Pancreas (tissue), 10 donors: ENCODE measurements at regions not wholly inside any gene's neighbourhood (a gene's known extent, or its start where the extent isn't known, plus 50 kb on each side); places are given as distances from the start of the nearest gene placed in this dataset.

Source experiments
- ATAC-seq, 4 donors: fragments of 200-7000 bp; cut with Tn5 transposase; one replicate each; pipeline versions ENCODE4 v1.8.0 to v1.9.1; 2020; ENCODE audit warnings: mild to moderate bottlenecking in 4 of 4, moderate library complexity in 4 of 4
- DNase-seq, 6 donors: peaks; one replicate each; pipeline ENCODE4 v3.0.0-alpha.2; 2020
- FAIRE-seq: peaks from 2 replicates; lab custom pipeline; 2012; peaks lifted over from hg19 to GRCh38; lab: Jason Lieb, UNC
- H3K27ac ChIP-seq, 4 donors: fragments of 200-600 bp; sonication (generic); 1 replicate in 3 of 4; 2 replicates in 1 of 4; pipeline versions ENCODE4 v1.5.0 to v1.8.0; 2020
- H3K27me3 ChIP-seq, 4 donors: fragments of 200-600 bp; one replicate each; pipeline ENCODE4 v1.8.0; 2021
- H3K36me3 ChIP-seq, 3 donors: fragments of 200-600 bp; sonication (generic) in 1 of 3; one replicate each; pipeline versions ENCODE4 v1.5.0 to v1.8.0; 2020 to 2021
- H3K4me1 ChIP-seq, 3 donors: fragments of 200-600 bp; one replicate each; pipeline ENCODE4 v1.8.0; 2021
- H3K4me3 ChIP-seq, 4 donors: fragments of 200-600 bp; sonication (generic) in 2 of 4; one replicate each; pipeline versions ENCODE4 v1.5.0 to v1.8.0; 2020 to 2021
- H3K9me3 ChIP-seq, 4 donors: fragments of 200-600 bp; one replicate each; pipeline ENCODE4 v1.8.0; 2021
- WGBS, 2 donors: extraction: QIAGEN DNeasy Blood & Tissue Kit; methylation state at CpG; one replicate each; pipeline ENCODE4 v1.1.7; 2013; 5-methylcytosine and 5-hydroxymethylcytosine counted together
- intact Hi-C, 3 donors: fragments of 100-400 bp; cut with DNase I; formaldehyde crosslinking; loops; one replicate each; pipeline versions ENCODE4 v1.11.1 to v1.14.2; 2022
- TF ChIP-seq, protein P1 (sequence below), 4 donors: fragments of 200-600 bp; sonication (generic) in 3 of 4; IDR thresholded peaks; one replicate each; pipeline versions ENCODE4 v1.5.0 to v1.8.0; 2021; ENCODE audit warnings: antibody characterized with exemption in 4 of 4
- donor health status: healthy with polysubstance abuse.
- donor health status: DM: no; HTN: no; CAD: no; lungs with moderate emphysema.
- donor health status: DM: no; HTN: no; CAD: no.
- donor health status: control.
- donor health status: control.
- donor health status: Bipolar disorder and iron deficiency.
- donor health status: DM: yes; HTN: yes; CAD: no.
- donor health status: DM: no; HTN: no; CAD: no.
- donor health status: DM: no; HTN: no; CAD: no.
- donor health status: DM: yes; HTN: yes; CAD: no.

DNA sequence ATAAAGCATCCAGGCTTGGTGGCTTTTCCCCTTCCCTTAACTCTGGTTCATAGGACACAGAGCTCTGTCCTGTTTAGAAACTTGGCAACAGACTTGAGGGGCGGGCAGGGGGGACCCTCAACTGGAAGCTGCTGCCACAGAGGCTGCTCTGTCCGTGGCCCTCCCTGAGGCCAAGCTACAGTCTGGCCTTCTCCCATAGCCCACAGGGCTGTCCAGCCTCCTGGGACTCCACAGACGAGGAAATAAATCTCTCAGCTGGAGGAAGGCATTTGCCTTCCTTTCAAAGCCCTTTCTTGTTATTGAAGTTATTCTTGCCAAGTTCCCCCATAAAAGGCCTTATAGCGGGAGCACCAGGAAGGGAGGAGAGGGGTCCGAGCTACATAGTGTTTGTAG lies 248.8 kb upstream of the TPM1 start:
- no peak for FAIRE-seq
- DNase-seq: no peak

DNA sequence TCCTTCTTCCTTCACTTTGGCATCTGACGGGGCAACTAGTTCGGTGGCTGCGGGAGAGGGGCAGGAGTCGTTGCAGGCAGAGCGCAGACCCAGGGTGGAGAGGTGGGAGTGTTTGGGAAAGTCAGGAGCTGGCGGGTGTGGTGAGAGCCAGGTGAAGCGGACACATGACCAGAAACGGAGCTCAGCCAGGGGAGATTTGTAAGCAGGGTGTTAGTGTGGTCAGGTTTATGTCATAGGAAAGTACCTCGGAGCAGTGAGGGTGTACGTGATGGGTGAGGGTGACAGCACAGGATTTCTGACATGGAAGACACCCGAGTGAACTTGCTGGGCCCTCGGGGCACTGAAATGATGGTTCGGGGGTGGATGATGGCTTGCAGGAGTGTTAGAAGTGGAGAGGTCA lies 247.4 kb upstream of the TPM1 start:
- no peak overlapping the region for H3K4me3 ChIP-seq
- DNase-seq (no peak), FAIRE-seq (no peak), ATAC-seq (peak in 2 of 4 donors; percentile 13 to 69)
- 84% methylated on average over 13 of the region's 13 CpGs for WGBS, 2 donors
- H3K27ac ChIP-seq: peak overlapping the region in 2 of 4 donors; percentile 57 to 69
- no peaks in the 10 kb centered on the region for H3K9me3 ChIP-seq
- TF ChIP-seq, protein P1, sequence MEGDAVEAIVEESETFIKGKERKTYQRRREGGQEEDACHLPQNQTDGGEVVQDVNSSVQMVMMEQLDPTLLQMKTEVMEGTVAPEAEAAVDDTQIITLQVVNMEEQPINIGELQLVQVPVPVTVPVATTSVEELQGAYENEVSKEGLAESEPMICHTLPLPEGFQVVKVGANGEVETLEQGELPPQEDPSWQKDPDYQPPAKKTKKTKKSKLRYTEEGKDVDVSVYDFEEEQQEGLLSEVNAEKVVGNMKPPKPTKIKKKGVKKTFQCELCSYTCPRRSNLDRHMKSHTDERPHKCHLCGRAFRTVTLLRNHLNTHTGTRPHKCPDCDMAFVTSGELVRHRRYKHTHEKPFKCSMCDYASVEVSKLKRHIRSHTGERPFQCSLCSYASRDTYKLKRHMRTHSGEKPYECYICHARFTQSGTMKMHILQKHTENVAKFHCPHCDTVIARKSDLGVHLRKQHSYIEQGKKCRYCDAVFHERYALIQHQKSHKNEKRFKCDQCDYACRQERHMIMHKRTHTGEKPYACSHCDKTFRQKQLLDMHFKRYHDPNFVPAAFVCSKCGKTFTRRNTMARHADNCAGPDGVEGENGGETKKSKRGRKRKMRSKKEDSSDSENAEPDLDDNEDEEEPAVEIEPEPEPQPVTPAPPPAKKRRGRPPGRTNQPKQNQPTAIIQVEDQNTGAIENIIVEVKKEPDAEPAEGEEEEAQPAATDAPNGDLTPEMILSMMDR (IDR thresholded peaks at IDR 0.05): no peak
- no peaks in the 10 kb centered on the region for H3K27me3 ChIP-seq
- H3K36me3 ChIP-seq: no peaks in the 10 kb centered on the region
- intact Hi-C loops: no loop called here
- H3K4me1 ChIP-seq: no peaks in the 10 kb centered on the region

More for the DNA sequence above, 248.8 kb upstream of the TPM1 start:
- no peaks in the 10 kb centered on the region for H3K9me3 ChIP-seq
- no peaks in the 10 kb centered on the region for H3K36me3 ChIP-seq
- H3K4me1 ChIP-seq: no peaks in the 10 kb centered on the region
- 73 to 85% methylated on average over 5 of the region's 5 CpGs for WGBS, 2 donors
- intact Hi-C loops: no loop called here
- TF ChIP-seq, protein P1 (IDR thresholded peaks at IDR 0.05): no peak
- no peaks in the 10 kb centered on the region for H3K27me3 ChIP-seq
- H3K27ac ChIP-seq: peak overlapping the region in 2 of 4 donors; percentile 57 to 69
- peak in 2 of 4 donors; percentile 14 to 30 for ATAC-seq
- H3K4me3 ChIP-seq: no peak overlapping the region

DNA sequence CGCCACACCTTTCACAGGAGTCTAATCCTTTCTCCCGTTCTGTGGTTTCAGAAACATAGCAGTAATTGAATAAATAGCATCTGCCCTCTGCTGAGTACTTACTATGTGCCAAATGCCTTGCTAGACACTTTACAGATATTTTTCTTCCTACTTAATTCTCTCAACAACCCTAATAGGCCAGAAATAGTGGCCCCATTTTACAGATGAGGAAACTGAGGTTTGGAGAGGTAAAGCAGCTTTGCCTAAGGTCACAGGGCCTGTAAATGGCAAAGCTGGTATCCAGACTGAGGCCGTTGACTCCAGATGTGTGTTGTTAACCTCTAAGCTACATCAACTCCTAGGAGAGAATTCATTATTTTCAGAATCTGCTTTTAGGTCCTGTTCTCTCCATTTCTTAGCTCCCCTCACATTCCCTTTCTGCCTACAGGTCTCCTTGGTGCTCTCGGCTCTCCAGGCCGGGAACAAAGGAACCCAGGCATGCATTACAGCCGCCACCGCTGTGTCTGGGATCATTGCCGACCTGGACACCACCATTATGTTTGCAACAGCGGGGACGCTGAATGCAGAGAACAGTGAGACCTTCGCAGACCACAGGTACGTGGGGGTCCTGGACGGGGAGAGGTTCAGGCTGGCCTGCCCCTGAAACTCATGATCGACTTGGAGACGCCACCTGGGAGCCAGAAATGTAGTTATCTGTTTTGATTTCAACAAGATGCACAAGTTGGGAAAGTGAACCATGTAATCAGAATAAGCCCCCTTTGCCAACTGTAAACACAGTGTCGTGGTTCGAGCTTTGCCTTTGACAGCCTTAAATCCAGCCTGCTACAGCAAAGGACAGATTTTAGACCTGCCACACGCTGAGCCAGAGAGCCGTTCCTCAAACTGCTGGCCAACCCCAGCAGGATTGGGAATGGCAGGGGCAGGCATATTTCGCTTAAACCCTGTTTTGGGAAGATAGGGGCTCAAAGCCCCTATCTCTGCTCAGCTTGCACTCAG lies 246.5 kb upstream of the TPM1 start:
- Histone ChIP-seq H3K27me3 (no peaks in the 10 kb centered on the region), H3K27ac (no peak overlapping the region), H3K9me3 (no peaks in the 10 kb centered on the region), H3K4me3 (no peak overlapping the region), H3K4me1 (no peaks in the 10 kb centered on the region), H3K36me3 (no peaks in the 10 kb centered on the region)
- TF ChIP-seq, protein P1 (IDR thresholded peaks at IDR 0.05): no peak
- FAIRE-seq (no peak), ATAC-seq (no peak), DNase-seq (no peak)
- intact Hi-C loops: no loop called here
- 93 to 96% methylated on average over 20 of the region's 20 CpGs for WGBS, 2 donors

DNA sequence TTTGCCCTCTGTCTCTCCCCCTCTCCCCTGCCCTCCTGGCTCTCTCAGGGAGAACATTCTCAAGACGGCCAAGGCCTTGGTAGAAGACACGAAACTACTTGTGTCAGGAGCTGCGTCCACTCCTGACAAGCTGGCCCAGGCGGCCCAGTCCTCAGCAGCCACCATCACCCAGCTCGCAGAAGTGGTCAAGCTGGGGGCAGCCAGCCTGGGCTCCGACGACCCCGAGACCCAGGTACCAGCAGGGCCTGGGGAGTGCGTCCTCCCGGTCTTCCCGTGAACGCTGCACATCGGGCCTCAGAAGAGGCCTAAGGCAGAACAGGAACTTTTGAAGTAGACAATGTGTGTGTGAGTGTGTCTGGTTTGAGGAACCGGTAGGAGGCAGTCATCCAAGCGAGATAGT lies 245.4 kb upstream of the TPM1 start:
- ATAC-seq (no peak), DNase-seq (no peak), FAIRE-seq (no peak)
- Histone ChIP-seq H3K36me3 (no peaks in the 10 kb centered on the region), H3K27me3 (no peaks in the 10 kb centered on the region), H3K9me3 (no peaks in the 10 kb centered on the region), H3K4me1 (no peaks in the 10 kb centered on the region), H3K27ac (no peak overlapping the region), H3K4me3 (no peak overlapping the region)
- intact Hi-C loops: no loop called here
- WGBS, 2 donors: 95 to 96% methylated on average over 15 of the region's 15 CpGs
- TF ChIP-seq, protein P1 (IDR thresholded peaks at IDR 0.05): no peak

- Histone ChIP-seq H3K36me3 (no peaks in the 10 kb centered on the region), H3K9me3 (no peaks in the 10 kb centered on the region), H3K4me1 (no peaks in the 10 kb centered on the region), H3K4me3 (no peak overlapping the region), H3K27me3 (no peaks in the 10 kb centered on the region), H3K27ac (no peak overlapping the region)
- FAIRE-seq: no peak
- no peak for ATAC-seq
- DNase-seq: no peak
- 91 to 92% methylated on average over 5 of the region's 5 CpGs for WGBS, 2 donors
- TF ChIP-seq, protein P1 (IDR thresholded peaks at IDR 0.05): no peak
- intact Hi-C loops: no loop called here
These were observed 244.0 kb upstream of the TPM1 start for GRCh38 chr15:62798536-62798935.
